WTC11 (cell line): ENCODE measurements at regions not wholly inside any gene's neighbourhood (a gene's known extent, or its start where the extent isn't known, plus 50 kb on each side); places are given as distances from the start of the nearest gene placed in this dataset.

Source experiments
- CBFB ChIP-seq: sonication (generic); formaldehyde crosslinking; IDR thresholded peaks from 2 replicates; pipeline ENCODE4 v1.8.1; 2022; ENCODE audit warnings: mild to moderate bottlenecking, low read depth, missing genetic modification reagents
- CTCF ChIP-seq: fragments of 200-600 bp; IDR thresholded peaks from 2 replicates; pipeline ENCODE4 v1.8.0; 2022; ENCODE audit warnings: antibody characterized with exemption
- ETV6 ChIP-seq: sonication (generic); formaldehyde crosslinking; IDR thresholded peaks from 2 replicates; pipeline ENCODE4 v1.8.1; 2022; ENCODE audit warnings: mild to moderate bottlenecking, missing genetic modification reagents
- FOXK1 ChIP-seq: sonication (generic); formaldehyde crosslinking; IDR thresholded peaks from 2 replicates; pipeline ENCODE4 v1.8.0; 2022; ENCODE audit warnings: mild to moderate bottlenecking, moderate library complexity, missing genetic modification reagents
- FOXP4 ChIP-seq: sonication (generic); formaldehyde crosslinking; IDR thresholded peaks from 2 replicates; pipeline ENCODE4 v1.8.0; 2022; ENCODE audit warnings: mild to moderate bottlenecking, missing genetic modification reagents
- NR1H2 ChIP-seq: sonication (generic); formaldehyde crosslinking; IDR thresholded peaks from 2 replicates; pipeline ENCODE4 v1.9.0; 2021; ENCODE audit warnings: mild to moderate bottlenecking, moderate library complexity, missing genetic modification reagents
- PREB ChIP-seq: sonication (generic); formaldehyde crosslinking; IDR thresholded peaks from 2 replicates; pipeline ENCODE4 v1.8.1; 2022; ENCODE audit warnings: mild to moderate bottlenecking, missing genetic modification reagents, moderate library complexity, borderline replicate concordance
- SP1 ChIP-seq: sonication (generic); formaldehyde crosslinking; conservative IDR thresholded peaks from 2 replicates; pipeline ENCODE4 v1.8.1; 2022; ENCODE audit warnings: missing genetic modification reagents
- ZNF232 ChIP-seq: sonication (generic); formaldehyde crosslinking; IDR thresholded peaks from 2 replicates; pipeline ENCODE4 v1.8.0; 2022; ENCODE audit warnings: mild to moderate bottlenecking, missing genetic modification reagents
- TF ChIP-seq, protein P1 (sequence below): sonication (generic); formaldehyde crosslinking; IDR thresholded peaks from 2 replicates; pipeline ENCODE4 v1.8.1; 2022; ENCODE audit warnings: mild to moderate bottlenecking, moderate library complexity, missing genetic modification reagents
- TF ChIP-seq, protein P2 (sequence below): sonication (generic); formaldehyde crosslinking; IDR thresholded peaks from 2 replicates; pipeline ENCODE4 v1.8.0; 2022; ENCODE audit warnings: mild to moderate bottlenecking, missing genetic modification reagents
- TF ChIP-seq, protein P3 (sequence below): sonication (generic); formaldehyde crosslinking; IDR thresholded peaks from 2 replicates; pipeline ENCODE4 v1.8.0; 2022; ENCODE audit warnings: mild to moderate bottlenecking, missing genetic modification reagents

DNA sequence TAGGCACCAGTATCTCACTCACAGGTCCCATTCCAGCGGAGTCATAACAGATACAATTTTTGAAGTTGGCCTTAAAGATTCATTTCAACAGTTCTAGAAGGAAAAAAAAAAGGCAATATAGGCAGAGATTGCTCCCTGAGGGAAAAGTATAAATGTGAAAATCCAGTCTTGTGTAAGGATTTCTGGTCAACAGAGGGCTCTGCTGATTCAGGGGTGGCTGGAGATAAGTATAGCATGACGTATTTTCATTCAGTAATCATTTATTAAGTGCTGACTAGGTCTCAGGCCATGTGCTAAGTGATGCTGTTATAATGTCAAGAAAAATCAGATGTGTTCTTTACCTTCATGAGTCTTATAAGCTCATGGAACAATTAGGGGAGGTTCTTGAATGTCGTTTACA, 377.3 kb upstream of the MEF2C start:
- TF ChIP-seq ETV6 (no peak), FOXK1 (CRISPR knock-in tag) (no peak), CTCF (no peak), SP1 (CRISPR knock-in tag) (no peak), ZNF232 (CRISPR knock-in tag) (no peak), FOXP4 (CRISPR knock-in tag) (no peak), CBFB (CRISPR knock-in tag) (no peak), PREB (CRISPR knock-in tag) (no peak), NR1H2 (CRISPR knock-in tag) (no peak)
- TF ChIP-seq, protein P1, sequence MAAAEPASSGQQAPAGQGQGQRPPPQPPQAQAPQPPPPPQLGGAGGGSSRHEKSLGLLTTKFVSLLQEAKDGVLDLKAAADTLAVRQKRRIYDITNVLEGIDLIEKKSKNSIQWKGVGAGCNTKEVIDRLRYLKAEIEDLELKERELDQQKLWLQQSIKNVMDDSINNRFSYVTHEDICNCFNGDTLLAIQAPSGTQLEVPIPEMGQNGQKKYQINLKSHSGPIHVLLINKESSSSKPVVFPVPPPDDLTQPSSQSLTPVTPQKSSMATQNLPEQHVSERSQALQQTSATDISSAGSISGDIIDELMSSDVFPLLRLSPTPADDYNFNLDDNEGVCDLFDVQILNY: no peak
- TF ChIP-seq, protein P2, sequence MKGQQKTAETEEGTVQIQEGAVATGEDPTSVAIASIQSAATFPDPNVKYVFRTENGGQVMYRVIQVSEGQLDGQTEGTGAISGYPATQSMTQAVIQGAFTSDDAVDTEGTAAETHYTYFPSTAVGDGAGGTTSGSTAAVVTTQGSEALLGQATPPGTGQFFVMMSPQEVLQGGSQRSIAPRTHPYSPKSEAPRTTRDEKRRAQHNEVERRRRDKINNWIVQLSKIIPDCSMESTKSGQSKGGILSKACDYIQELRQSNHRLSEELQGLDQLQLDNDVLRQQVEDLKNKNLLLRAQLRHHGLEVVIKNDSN (CRISPR knock-in tag): no peak
- TF ChIP-seq, protein P3, sequence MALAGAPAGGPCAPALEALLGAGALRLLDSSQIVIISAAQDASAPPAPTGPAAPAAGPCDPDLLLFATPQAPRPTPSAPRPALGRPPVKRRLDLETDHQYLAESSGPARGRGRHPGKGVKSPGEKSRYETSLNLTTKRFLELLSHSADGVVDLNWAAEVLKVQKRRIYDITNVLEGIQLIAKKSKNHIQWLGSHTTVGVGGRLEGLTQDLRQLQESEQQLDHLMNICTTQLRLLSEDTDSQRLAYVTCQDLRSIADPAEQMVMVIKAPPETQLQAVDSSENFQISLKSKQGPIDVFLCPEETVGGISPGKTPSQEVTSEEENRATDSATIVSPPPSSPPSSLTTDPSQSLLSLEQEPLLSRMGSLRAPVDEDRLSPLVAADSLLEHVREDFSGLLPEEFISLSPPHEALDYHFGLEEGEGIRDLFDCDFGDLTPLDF: no peak
